Mammary epithelial cell (primary cell): ENCODE measurements at regions not wholly inside any gene's neighbourhood (a gene's known extent, or its start where the extent isn't known, plus 50 kb on each side); places are given as distances from the start of the nearest gene placed in this dataset.

ENCODE experiments used
- CTCF ChIP-seq, 2 donors: IDR thresholded peaks in 1 of 2; conservative IDR thresholded peaks in 1 of 2; 2 replicates each; pipeline ENCODE4 v1.5.1; 2011 to 2012; ENCODE audit warnings: inconsistent platforms in 2 of 2, low read length in 2 of 2, mild to moderate bottlenecking in 2 of 2, control low read depth in 1 of 2, low read depth in 1 of 2; ENCODE audit not compliant: insufficient read depth in 1 of 2; ENCODE audit errors: extremely low read depth in 1 of 2
- EZH2 ChIP-seq: IDR thresholded peaks from 2 replicates; pipeline ENCODE4 v1.6.1; 2012; ENCODE audit warnings: low read length, inconsistent platforms, borderline replicate concordance

DNA sequence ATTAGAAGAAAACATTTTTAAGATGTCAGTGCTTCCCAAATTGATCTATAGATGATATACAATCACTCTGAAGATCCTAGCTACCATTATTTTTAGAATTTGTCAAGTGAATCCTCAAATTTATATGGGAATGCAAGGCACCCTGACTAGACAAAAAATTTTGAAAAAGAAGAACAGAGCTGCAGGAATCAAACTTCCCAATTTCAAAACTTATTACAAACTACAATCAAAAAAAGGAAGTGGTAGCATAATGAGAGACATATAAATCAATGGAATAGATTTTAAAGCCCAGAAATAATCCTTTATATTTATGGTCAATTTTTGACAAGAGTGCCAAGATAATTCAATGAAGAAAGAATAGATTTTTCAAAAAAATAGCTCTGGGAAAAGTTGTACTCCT is 198.3 kb upstream of the KCNJ16 start:
- TF ChIP-seq CTCF (conservative IDR thresholded peaks at IDR 0.05 in 1 of 2, IDR thresholded peaks at IDR 0.05 in 1 of 2; ENCODE audit: extremely low read depth in 1 of 2, insufficient read depth in 1 of 2, low read depth in 1 of 2, low read length in 2 of 2) (no peak), EZH2 (no peak)
